Neural progenitor cell (in vitro differentiated cells): ENCODE measurements at regions not wholly inside any gene's neighbourhood (a gene's known extent, or its start where the extent isn't known, plus 50 kb on each side); places are given as distances from the start of the nearest gene placed in this dataset.

Experiments
- DNase-seq: peaks from one replicate; pipeline ENCODE4 v3.0.0-alpha.2; 2016; ENCODE audit warnings: low spot score
- H2AFZ ChIP-seq: fragments of 200-600 bp; sonication (generic); replicated peaks from 2 replicates; pipeline ENCODE4 v1.6.1; 2016; ENCODE audit warnings: antibody characterized with exemption
- H3F3A ChIP-seq: fragments of 200-600 bp; sonication (generic); 2 replicates; pipeline ENCODE4 v1.6.1; 2016; ENCODE audit warnings: antibody characterized with exemption, low read depth
- H3K27ac ChIP-seq: fragments of 200-600 bp; sonication (generic); 2 replicates; pipeline ENCODE4 v1.5.1; 2016; ENCODE audit warnings: mild to moderate bottlenecking
- H3K27me3 ChIP-seq: fragments of 200-600 bp; sonication (generic); 2 replicates; pipeline ENCODE4 v1.6.1; 2016; ENCODE audit warnings: mild to moderate bottlenecking, moderate library complexity
- H3K36me3 ChIP-seq: fragments of 200-600 bp; sonication (generic); 2 replicates; pipeline ENCODE4 v1.5.1; 2016
- H3K4me1 ChIP-seq: fragments of 200-600 bp; sonication (generic); 2 replicates; pipeline ENCODE4 v1.6.1; 2016; ENCODE audit warnings: mixed run types
- H3K4me2 ChIP-seq: fragments of 200-600 bp; sonication (generic); 2 replicates; pipeline ENCODE4 v1.6.1; 2016
- H3K4me3 ChIP-seq: fragments of 200-600 bp; sonication (generic); 2 replicates; pipeline ENCODE4 v1.5.1; 2016
- H3K79me2 ChIP-seq: fragments of 200-600 bp; sonication (generic); 2 replicates; pipeline ENCODE4 v1.6.1; 2016; ENCODE audit warnings: low read depth
- H3K9ac ChIP-seq: fragments of 200-600 bp; sonication (generic); 2 replicates; pipeline ENCODE4 v1.6.1; 2016
- H3K9me3 ChIP-seq: fragments of 200-600 bp; sonication (generic); 2 replicates; pipeline ENCODE4 v1.5.1; 2016; ENCODE audit warnings: low read depth
- H4K20me1 ChIP-seq: fragments of 200-600 bp; sonication (generic); 2 replicates; pipeline ENCODE4 v1.6.1; 2016; ENCODE audit warnings: low read depth
- H3K27ac Mint-ChIP-seq: 3 replicates; pipeline ENCODE4 v1.8.0; 2021; ENCODE audit warnings: mixed read lengths
- H3K27me3 Mint-ChIP-seq: 2 replicates; pipeline ENCODE4 v1.8.0; 2022; ENCODE audit warnings: low read depth, mild to moderate bottlenecking, inconsistent platforms, moderate library complexity, mixed read lengths; ENCODE audit not compliant: insufficient read depth
- H3K36me3 Mint-ChIP-seq: 3 replicates; pipeline ENCODE4 v1.8.0; 2021; ENCODE audit warnings: mixed read lengths
- H3K4me1 Mint-ChIP-seq: 3 replicates; pipeline ENCODE4 v1.8.0; 2021; ENCODE audit warnings: mixed read lengths
- H3K4me3 Mint-ChIP-seq: 3 replicates; pipeline ENCODE4 v1.8.0; 2021; ENCODE audit warnings: mild to moderate bottlenecking, moderate library complexity, mixed read lengths
- H3K9me3 Mint-ChIP-seq: 3 replicates; pipeline ENCODE4 v1.8.0; 2020; ENCODE audit warnings: mixed read lengths
- CTCF ChIP-seq: fragments of 200-600 bp; sonication (generic); IDR thresholded peaks from 2 replicates; pipeline ENCODE4 v1.5.1; 2017; ENCODE audit warnings: antibody characterized with exemption, mild to moderate bottlenecking
- EZH2 ChIP-seq: fragments of 200-600 bp; sonication (generic); IDR thresholded peaks from 2 replicates; pipeline ENCODE4 v1.6.1; 2017; ENCODE audit warnings: antibody characterized with exemption, mild to moderate bottlenecking, moderate library complexity
- EZH2phosphoT487 ChIP-seq: fragments of 200-600 bp; sonication (generic); IDR thresholded peaks from 2 replicates; pipeline ENCODE4 v1.6.1; 2017; ENCODE audit warnings: antibody characterized with exemption

- no peaks in the 10 kb centered on the region for H4K20me1 ChIP-seq
- Mint-ChIP-seq H3K27me3 (no peaks in the 10 kb centered on the region), H3K4me3 (no peak overlapping the region), H3K36me3 (no peaks in the 10 kb centered on the region), H3K4me1 (peaks cover 4% of the 10 kb centered on the region), H3K27ac (no peak overlapping the region), H3K9me3 (peaks cover 7% of the 10 kb centered on the region)
- DNase-seq, result no peak
- H3K4me3 ChIP-seq, result no peak overlapping the region
- no peaks in the 10 kb centered on the region for H3K9me3 ChIP-seq
- no peak overlapping the region for H3K27ac ChIP-seq
- no peak overlapping the region for H2AFZ ChIP-seq
- H3K79me2 ChIP-seq, result no peaks in the 10 kb centered on the region
- H3F3A ChIP-seq, result no peaks in the 10 kb centered on the region
- TF ChIP-seq EZH2phosphoT487 (no peak), CTCF (no peak), EZH2 (no peak)
- H3K36me3 ChIP-seq, result no peaks in the 10 kb centered on the region
- H3K4me1 ChIP-seq, result peaks cover 6% of the 10 kb centered on the region
- H3K9ac ChIP-seq, result no peak overlapping the region
- no peak overlapping the region for H3K4me2 ChIP-seq
- no peaks in the 10 kb centered on the region for H3K27me3 ChIP-seq
Observed at GRCh38 chr2:38171208-38171855, 95.4 kb upstream of the CYP1B1 start.

GRCh38 chr2:38170733-38171132 is 94.8 kb upstream of the CYP1B1 start:
- Histone ChIP-seq H3K27me3 (no peaks in the 10 kb centered on the region), H3K4me2 (no peak overlapping the region), H3K9me3 (no peaks in the 10 kb centered on the region), H3K4me1 (peaks cover 6% of the 10 kb centered on the region), H4K20me1 (no peaks in the 10 kb centered on the region), H2AFZ (no peak overlapping the region), H3K4me3 (no peak overlapping the region), H3F3A (no peaks in the 10 kb centered on the region), H3K9ac (no peak overlapping the region), H3K79me2 (no peaks in the 10 kb centered on the region), H3K27ac (no peak overlapping the region), H3K36me3 (no peaks in the 10 kb centered on the region)
- no peak for TF ChIP-seq EZH2
- no peak for TF ChIP-seq CTCF
- TF ChIP-seq EZH2phosphoT487, result no peak
- peaks cover 1% of the 10 kb centered on the region for H3K27me3 Mint-ChIP-seq
- no peak overlapping the region for H3K27ac Mint-ChIP-seq
- H3K9me3 Mint-ChIP-seq, result peaks cover 7% of the 10 kb centered on the region
- H3K36me3 Mint-ChIP-seq, result no peaks in the 10 kb centered on the region
- DNase-seq, result no peak
- peaks cover 4% of the 10 kb centered on the region for H3K4me1 Mint-ChIP-seq
- no peak overlapping the region for H3K4me3 Mint-ChIP-seq

GRCh38 chr2:38170067-38170466 is 94.1 kb upstream of the CYP1B1 start:
- no peak for TF ChIP-seq EZH2phosphoT487
- no peak for TF ChIP-seq CTCF
- TF ChIP-seq EZH2, result no peak
- H3K9ac ChIP-seq, result no peak overlapping the region

More at GRCh38 chr2:38170067-38170466, 94.1 kb upstream of the CYP1B1 start:
- no peak overlapping the region for H3K27ac ChIP-seq
- H3K9me3 ChIP-seq, result no peaks in the 10 kb centered on the region
- Mint-ChIP-seq H3K36me3 (no peaks in the 10 kb centered on the region), H3K27ac (no peak overlapping the region), H3K4me1 (peaks cover 4% of the 10 kb centered on the region), H3K27me3 (peaks cover 2% of the 10 kb centered on the region), H3K4me3 (no peak overlapping the region), H3K9me3 (peaks cover 7% of the 10 kb centered on the region)
- no peak overlapping the region for H3K4me3 ChIP-seq
- H3F3A ChIP-seq, result no peaks in the 10 kb centered on the region
- no peaks in the 10 kb centered on the region for H3K27me3 ChIP-seq
- no peaks in the 10 kb centered on the region for H4K20me1 ChIP-seq
- no peaks in the 10 kb centered on the region for H3K36me3 ChIP-seq
- no peak overlapping the region for H3K4me2 ChIP-seq
- H3K79me2 ChIP-seq, result no peaks in the 10 kb centered on the region
- H2AFZ ChIP-seq, result no peak overlapping the region
- peaks cover 6% of the 10 kb centered on the region for H3K4me1 ChIP-seq
- DNase-seq, result no peak
